ENCODE measurements at regions not wholly inside any gene's neighbourhood (a gene's known extent, or its start where the extent isn't known, plus 50 kb on each side); places are given as distances from the start of the nearest gene placed in this dataset.

DNA sequence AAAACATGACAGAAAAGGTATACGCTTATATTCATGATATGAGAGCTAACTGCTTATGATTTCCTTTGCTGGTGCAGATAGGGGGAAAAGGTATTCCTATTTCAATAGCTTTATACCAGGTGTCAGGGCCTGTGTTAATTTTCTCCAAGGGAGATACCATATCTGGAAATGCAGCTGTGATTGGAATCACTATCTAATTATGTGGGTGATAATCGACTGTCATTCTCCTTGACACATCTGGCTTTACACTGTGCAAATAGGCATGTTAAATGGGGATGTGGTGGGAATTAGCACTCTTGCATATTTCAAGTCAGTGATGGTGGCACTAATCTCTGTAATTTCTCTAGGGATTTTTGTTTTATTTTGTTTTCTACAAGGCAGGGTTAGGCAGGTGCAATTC is 611.1 kb downstream of the CDH9 start:
- TF ChIP-seq POLR2A (IDR thresholded peaks at IDR 0.05; ENCODE audit: low read depth, low read length) (no peak), FOS (IDR thresholded peaks at IDR 0.05; ENCODE audit: borderline replicate concordance, insufficient read depth, low read length) (no peak), EZH2 (IDR thresholded peaks at IDR 0.05; ENCODE audit: borderline replicate concordance, low read depth, low read length, severe bottlenecking) (no peak), CTCF (IDR thresholded peaks at IDR 0.05; ENCODE audit: extremely low read depth in 1 of 2, insufficient read depth in 1 of 2, low read depth in 1 of 2, low read length in 2 of 2) (no peak), MAX (IDR thresholded peaks at IDR 0.05; ENCODE audit: insufficient read depth, insufficient read length) (no peak)
